Glutamatergic neuron (in vitro differentiated cells): ENCODE measurements at regions not wholly inside any gene's neighbourhood (a gene's known extent, or its start where the extent isn't known, plus 50 kb on each side); places are given as distances from the start of the nearest gene placed in this dataset.

Source experiments
- DNase-seq: peaks from one replicate; pipeline ENCODE4 v3.0.0; 2022
- H3K27ac Mint-ChIP-seq: one replicate; pipeline ENCODE4 v1.8.0; 2020; ENCODE audit warnings: mild to moderate bottlenecking, mixed read lengths, inconsistent platforms; ENCODE audit not compliant: unreplicated experiment
- H3K27me3 Mint-ChIP-seq: one replicate; pipeline ENCODE4 v1.8.0; 2020; ENCODE audit warnings: mild to moderate bottlenecking, moderate library complexity, mixed read lengths, inconsistent platforms; ENCODE audit not compliant: unreplicated experiment
- H3K36me3 Mint-ChIP-seq: one replicate; pipeline ENCODE4 v1.8.0; 2020; ENCODE audit warnings: mild to moderate bottlenecking, mixed read lengths, inconsistent platforms; ENCODE audit not compliant: unreplicated experiment
- H3K4me1 Mint-ChIP-seq: one replicate; pipeline ENCODE4 v1.8.0; 2020; ENCODE audit warnings: mild to moderate bottlenecking, low read depth, mixed read lengths, inconsistent platforms; ENCODE audit not compliant: unreplicated experiment
- H3K4me3 Mint-ChIP-seq: one replicate; pipeline ENCODE4 v1.8.0; 2020; ENCODE audit warnings: mild to moderate bottlenecking, mixed read lengths, inconsistent platforms; ENCODE audit not compliant: unreplicated experiment
- H3K9me3 Mint-ChIP-seq: one replicate; pipeline ENCODE4 v1.8.0; 2020; ENCODE audit warnings: mild to moderate bottlenecking, moderate library complexity, mixed read lengths, inconsistent platforms; ENCODE audit not compliant: unreplicated experiment
- CTCF ChIP-seq: fragments of 200-600 bp; sonication (generic); IDR thresholded peaks from one replicate; pipeline ENCODE4 v1.5.0; 2021; ENCODE audit not compliant: partially characterized antibody, unreplicated experiment

- Mint-ChIP-seq H3K36me3 (no peaks in the 10 kb centered on the region), H3K27ac (no peak overlapping the region), H3K4me3 (no peak overlapping the region), H3K27me3 (no peaks in the 10 kb centered on the region), H3K4me1 (peaks cover 9% of the 10 kb centered on the region), H3K9me3 (no peaks in the 10 kb centered on the region)
- DNase-seq: no peak
- TF ChIP-seq CTCF: no peak
Measured at GRCh38 chr5:118529361-118530144, 458.8 kb downstream of the DTWD2 start.

GRCh38 chr5:118522626-118523025 lies 465.7 kb downstream of the DTWD2 start:
- Mint-ChIP-seq H3K9me3 (no peaks in the 10 kb centered on the region), H3K27ac (no peak overlapping the region), H3K4me3 (no peak overlapping the region), H3K27me3 (no peaks in the 10 kb centered on the region), H3K4me1 (peaks cover 20% of the 10 kb centered on the region), H3K36me3 (no peaks in the 10 kb centered on the region)
- no peak for DNase-seq
- TF ChIP-seq CTCF: no peak

- Mint-ChIP-seq H3K4me3 (no peak overlapping the region), H3K36me3 (no peaks in the 10 kb centered on the region), H3K27me3 (no peaks in the 10 kb centered on the region), H3K9me3 (no peaks in the 10 kb centered on the region), H3K4me1 (peaks cover 16% of the 10 kb centered on the region), H3K27ac (no peak overlapping the region)
- TF ChIP-seq CTCF: no peak
- DNase-seq: no peak
Measured at GRCh38 chr5:118520771-118521415, 467.5 kb downstream of the DTWD2 start.

DNA sequence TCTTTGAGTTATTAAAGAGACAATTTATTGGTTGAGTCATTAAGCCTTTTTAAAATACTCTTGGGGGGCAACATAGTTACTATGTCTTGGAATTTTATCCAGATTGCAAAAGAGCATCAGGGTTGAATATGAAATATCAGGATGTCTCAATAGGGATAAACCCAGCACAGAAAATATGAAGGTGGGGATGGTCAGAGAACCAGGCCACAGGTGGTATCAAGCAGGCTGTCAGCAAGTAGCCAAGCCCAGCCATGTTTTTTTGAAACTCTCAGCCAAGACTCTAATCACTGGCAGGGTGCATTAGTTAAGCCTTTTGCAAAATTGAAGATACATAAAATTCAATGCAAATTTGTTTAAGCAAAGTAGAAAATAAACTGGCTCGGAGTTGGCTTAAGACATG lies 468.9 kb downstream of the DTWD2 start:
- DNase-seq: no peak
- H3K9me3 Mint-ChIP-seq: no peaks in the 10 kb centered on the region
- TF ChIP-seq CTCF: no peak
- H3K36me3 Mint-ChIP-seq: no peaks in the 10 kb centered on the region
- H3K27me3 Mint-ChIP-seq: no peaks in the 10 kb centered on the region
- no peak overlapping the region for H3K4me3 Mint-ChIP-seq
- H3K4me1 Mint-ChIP-seq: peaks cover 11% of the 10 kb centered on the region
- no peak overlapping the region for H3K27ac Mint-ChIP-seq

DNA sequence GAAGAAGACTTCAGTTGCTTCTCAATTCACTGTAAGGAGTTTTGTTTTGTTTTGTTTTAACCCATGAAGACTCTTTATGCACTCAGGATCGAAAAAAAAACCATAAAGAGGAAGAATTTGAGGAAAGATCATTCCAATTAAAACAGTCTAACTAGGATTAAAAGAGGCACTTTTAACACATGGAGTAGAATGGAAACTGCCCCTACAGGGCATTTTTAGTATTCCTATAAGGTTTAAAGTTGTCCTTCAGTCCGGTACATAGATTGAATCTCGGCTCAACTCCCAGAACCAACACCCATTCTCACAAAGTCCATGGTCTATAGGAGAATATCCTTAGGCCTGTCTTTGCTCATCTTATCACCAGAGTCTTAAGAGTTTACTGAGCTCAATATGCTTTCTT lies 469.6 kb downstream of the DTWD2 start:
- no peak for DNase-seq
- Mint-ChIP-seq H3K36me3 (no peaks in the 10 kb centered on the region), H3K4me3 (no peak overlapping the region), H3K27ac (no peak overlapping the region), H3K4me1 (peaks cover 9% of the 10 kb centered on the region), H3K9me3 (no peaks in the 10 kb centered on the region), H3K27me3 (no peaks in the 10 kb centered on the region)
- no peak for TF ChIP-seq CTCF
